Loucy (cell line): ENCODE measurements at regions not wholly inside any gene's neighbourhood (a gene's known extent, or its start where the extent isn't known, plus 50 kb on each side); places are given as distances from the start of the nearest gene placed in this dataset.

Experiments used
- EZH2phosphoT487 ChIP-seq: fragments of 200-600 bp; IDR thresholded peaks from 2 replicates; pipeline ENCODE4 v1.6.1; 2018; ENCODE audit warnings: antibody characterized with exemption, mild to moderate bottlenecking, moderate library complexity, borderline replicate concordance
- TF ChIP-seq, protein P1 (sequence below): fragments of 200-600 bp; sonication (generic); conservative IDR thresholded peaks from 2 replicates; pipeline ENCODE4 v1.5.1; 2014; ENCODE audit warnings: mild to moderate bottlenecking, antibody characterized with exemption, low read length

DNA sequence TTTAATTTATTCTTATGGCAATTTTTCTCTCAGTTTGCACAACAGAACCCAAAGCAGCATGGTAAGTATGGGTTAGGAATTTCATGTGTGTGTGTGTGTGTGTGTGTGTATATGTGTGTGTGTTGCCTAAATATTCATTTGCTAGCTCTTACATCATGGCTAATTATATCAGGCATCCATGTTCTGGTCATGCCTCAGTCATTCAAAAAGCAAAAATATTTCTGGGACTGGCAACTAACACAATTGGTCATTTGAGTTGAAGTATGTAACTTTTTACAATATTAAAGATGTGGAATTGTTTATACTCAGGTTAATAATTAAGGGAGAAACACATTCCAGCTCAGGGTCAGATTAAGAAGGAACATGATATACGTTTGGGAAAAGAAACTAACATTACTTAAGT is 67.6 kb upstream of the PHYHIPL start:
- TF ChIP-seq, protein P1, sequence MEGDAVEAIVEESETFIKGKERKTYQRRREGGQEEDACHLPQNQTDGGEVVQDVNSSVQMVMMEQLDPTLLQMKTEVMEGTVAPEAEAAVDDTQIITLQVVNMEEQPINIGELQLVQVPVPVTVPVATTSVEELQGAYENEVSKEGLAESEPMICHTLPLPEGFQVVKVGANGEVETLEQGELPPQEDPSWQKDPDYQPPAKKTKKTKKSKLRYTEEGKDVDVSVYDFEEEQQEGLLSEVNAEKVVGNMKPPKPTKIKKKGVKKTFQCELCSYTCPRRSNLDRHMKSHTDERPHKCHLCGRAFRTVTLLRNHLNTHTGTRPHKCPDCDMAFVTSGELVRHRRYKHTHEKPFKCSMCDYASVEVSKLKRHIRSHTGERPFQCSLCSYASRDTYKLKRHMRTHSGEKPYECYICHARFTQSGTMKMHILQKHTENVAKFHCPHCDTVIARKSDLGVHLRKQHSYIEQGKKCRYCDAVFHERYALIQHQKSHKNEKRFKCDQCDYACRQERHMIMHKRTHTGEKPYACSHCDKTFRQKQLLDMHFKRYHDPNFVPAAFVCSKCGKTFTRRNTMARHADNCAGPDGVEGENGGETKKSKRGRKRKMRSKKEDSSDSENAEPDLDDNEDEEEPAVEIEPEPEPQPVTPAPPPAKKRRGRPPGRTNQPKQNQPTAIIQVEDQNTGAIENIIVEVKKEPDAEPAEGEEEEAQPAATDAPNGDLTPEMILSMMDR: no peak
- TF ChIP-seq EZH2phosphoT487: no peak
